HG03039 (cell line): ENCODE measurements at regions not wholly inside any gene's neighbourhood (a gene's known extent, or its start where the extent isn't known, plus 50 kb on each side); places are given as distances from the start of the nearest gene placed in this dataset.

Source experiments
- ATAC-seq: cut with Tn5 transposase; IDR thresholded peaks from one replicate; pipeline ENCODE4 v1.9.1; 2021; ENCODE audit warnings: mild to moderate bottlenecking, moderate library complexity; ENCODE audit not compliant: unreplicated experiment

- no peak for ATAC-seq
Measured at GRCh38 chr14:65348137-65348536, 64.4 kb upstream of the FUT8 start.

- ATAC-seq: no peak
Measured at GRCh38 chr14:65349100-65349499, 63.4 kb upstream of the FUT8 start.

- ATAC-seq: no peak
Measured at GRCh38 chr14:65351493-65352194, 60.9 kb upstream of the FUT8 start.

- no peak for ATAC-seq
Measured at GRCh38 chr14:65352964-65353530, 59.5 kb upstream of the FUT8 start.

- no peak for ATAC-seq
Measured at GRCh38 chr14:65354131-65354530, 58.4 kb upstream of the FUT8 start.

GRCh38 chr14:65354715-65355114, 57.8 kb upstream of the FUT8 start:
- ATAC-seq: no peak

- no peak for ATAC-seq
Measured at GRCh38 chr14:65356327-65356836, 56.1 kb upstream of the FUT8 start.

GRCh38 chr14:65357113-65357512, 55.4 kb upstream of the FUT8 start:
- no peak for ATAC-seq

GRCh38 chr14:65357689-65358088, 54.8 kb upstream of the FUT8 start:
- no peak for ATAC-seq

GRCh38 chr14:65359503-65359902, 53.0 kb upstream of the FUT8 start:
- no peak for ATAC-seq

GRCh38 chr14:65360144-65360784, 52.3 kb upstream of the FUT8 start:
- ATAC-seq: no peak

- ATAC-seq: no peak
Measured at GRCh38 chr14:65361920-65362319, 50.6 kb upstream of the FUT8 start.
